SK-N-SH (cell line): ENCODE measurements at regions not wholly inside any gene's neighbourhood (a gene's known extent, or its start where the extent isn't known, plus 50 kb on each side); places are given as distances from the start of the nearest gene placed in this dataset.

Experiments used
- CTCF ChIA-PET: fragments of 300-600, 350-600 bp; formaldehyde crosslinking; extraction: SDS; loops from one replicate; lab custom pipeline; 2021; lab: Yijun Ruan, JAX
- POLR2A ChIA-PET: fragments of 350-600 bp; sonication (Branson Sonifier 250); formaldehyde crosslinking; extraction: SDS; loops from one replicate; lab custom pipeline; 2020; ENCODE audit warnings: antibody characterized with exemption, inconsistent platforms; lab: Yijun Ruan, JAX
- DNase-seq: peaks from one replicate; pipeline ENCODE4 v3.0.0; 2012
- H2AFZ ChIP-seq: fragments of 200-600 bp; sonication (generic); 2 replicates; pipeline ENCODE4 v1.8.1; 2016; ENCODE audit warnings: antibody characterized with exemption, mild to moderate bottlenecking, low read depth
- H3F3A ChIP-seq: fragments of 200-600 bp; sonication (generic); replicated peaks from 2 replicates; pipeline ENCODE3; 2016; ENCODE audit warnings: antibody characterized with exemption, mild to moderate bottlenecking; ENCODE audit not compliant: insufficient read depth
- H3K27ac ChIP-seq, 2 experiments: fragments of 200-500 bp in 1 of 2; fragments of 200-600 bp in 1 of 2; sonication (Bioruptor generic) in 1 of 2; sonication (generic), shearing (Covaris generic) in 1 of 2; 2 replicates each; pipeline versions ENCODE4 v1.5.1 to v1.6.1; 2014 to 2016; ENCODE audit warnings: low read depth in 2 of 2, inconsistent platforms in 1 of 2, low read length in 1 of 2, mild to moderate bottlenecking in 1 of 2, mixed read lengths in 1 of 2
- H3K27me3 ChIP-seq: fragments of 200-600 bp; sonication (generic), shearing (Covaris generic); 2 replicates; pipeline ENCODE4 v1.6.1; 2016; ENCODE audit warnings: mixed run types; ENCODE audit not compliant: insufficient read depth
- H3K36me3 ChIP-seq, 2 experiments: fragments of 200-500 bp in 1 of 2; fragments of 200-600 bp in 1 of 2; sonication (Bioruptor generic) in 1 of 2; sonication (generic) in 1 of 2; replicated peaks in 1 of 2; 2 replicates each; pipeline versions ENCODE3 to v1.5.1; 2014 to 2016; ENCODE audit warnings: low read length in 1 of 2, mild to moderate bottlenecking in 1 of 2; ENCODE audit not compliant: insufficient read depth in 2 of 2, control insufficient read depth in 1 of 2
- H3K4me1 ChIP-seq, 2 experiments: fragments of 200-500 bp in 1 of 2; fragments of 200-600 bp in 1 of 2; sonication (Bioruptor generic) in 1 of 2; sonication (generic), shearing (Covaris generic) in 1 of 2; 2 replicates each; pipeline versions ENCODE4 v1.5.1 to v1.6.1; 2014 to 2016; ENCODE audit warnings: low read depth in 1 of 2, low read length in 1 of 2, mixed run types in 1 of 2; ENCODE audit not compliant: insufficient read depth in 2 of 2, control insufficient read depth in 1 of 2
- H3K4me2 ChIP-seq: fragments of 200-600 bp; sonication (generic), shearing (Covaris generic); 2 replicates; pipeline ENCODE4 v1.6.1; 2017; ENCODE audit warnings: mixed run types
- H3K4me3 ChIP-seq, 2 experiments: fragments of 200-500 bp in 1 of 2; fragments of 200-600 bp in 1 of 2; sonication (Bioruptor generic) in 1 of 2; sonication (generic), shearing (Covaris generic) in 1 of 2; 2 replicates each; pipeline versions ENCODE4 v1.5.1 to v1.8.1; 2014 to 2016; ENCODE audit warnings: low read depth in 2 of 2, inconsistent platforms in 1 of 2, low read length in 1 of 2, mild to moderate bottlenecking in 1 of 2, mixed read lengths in 1 of 2, moderate library complexity in 1 of 2
- H3K79me2 ChIP-seq: fragments of 200-600 bp; sonication (generic); 2 replicates; pipeline ENCODE4 v1.8.1; 2017; ENCODE audit warnings: mild to moderate bottlenecking; ENCODE audit not compliant: insufficient read depth
- H3K9ac ChIP-seq: fragments of 200-600 bp; sonication (generic); 2 replicates; pipeline ENCODE4 v1.6.1; 2017; ENCODE audit warnings: mixed run types
- H3K9me2 ChIP-seq: fragments of 200-600 bp; sonication (generic); 2 replicates; pipeline ENCODE4 v1.6.1; 2017; ENCODE audit warnings: mixed run types
- H3K9me3 ChIP-seq: fragments of 200-600 bp; sonication (generic); 2 replicates; pipeline ENCODE4 v1.6.1; 2017; ENCODE audit warnings: mixed run types, mild to moderate bottlenecking, moderate library complexity
- H4K20me1 ChIP-seq: fragments of 200-600 bp; sonication (generic); 2 replicates; pipeline ENCODE4 v1.6.1; 2017; ENCODE audit warnings: mild to moderate bottlenecking, mixed run types; ENCODE audit not compliant: insufficient read depth
- CTCF ChIP-seq: fragments of 200-600 bp; sonication (generic); IDR thresholded peaks from 2 replicates; pipeline ENCODE4 v1.6.1; 2017; ENCODE audit warnings: antibody characterized with exemption, mild to moderate bottlenecking, moderate library complexity
- EP300 ChIP-seq, 2 experiments: IDR thresholded peaks; 2 replicates each; pipeline versions ENCODE4 v1.4.0 to v1.6.1; 2012; ENCODE audit warnings: borderline replicate concordance in 1 of 2, low read depth in 1 of 2, low read length in 1 of 2
- EZH2phosphoT487 ChIP-seq: fragments of 200-600 bp; sonication (generic); IDR thresholded peaks from 2 replicates; pipeline ENCODE4 v1.6.1; 2017; ENCODE audit warnings: low read depth, mixed run types, mild to moderate bottlenecking, antibody characterized with exemption, moderate library complexity, borderline replicate concordance
- FOSL2 ChIP-seq: IDR thresholded peaks from 2 replicates; pipeline ENCODE4 v1.4.0; 2012; ENCODE audit warnings: low read depth, mild to moderate bottlenecking, moderate library complexity, borderline replicate concordance
- GABPA ChIP-seq: IDR thresholded peaks from 2 replicates; pipeline ENCODE4 v1.4.0; 2012; ENCODE audit warnings: low read depth, mild to moderate bottlenecking
- GATA2 ChIP-seq: sonication (generic); formaldehyde crosslinking; IDR thresholded peaks from 2 replicates; pipeline ENCODE4 v1.5.0; 2020; ENCODE audit warnings: mild to moderate bottlenecking, missing genetic modification reagents
- JUND ChIP-seq: IDR thresholded peaks from 2 replicates; pipeline ENCODE4 v1.4.0; 2012
- MAX ChIP-seq: IDR thresholded peaks from 2 replicates; pipeline ENCODE4 v1.4.0; 2012; ENCODE audit warnings: low read depth
- MXI1 ChIP-seq: IDR thresholded peaks from 2 replicates; pipeline ENCODE4 v1.6.1; 2012; ENCODE audit warnings: mild to moderate bottlenecking, low read depth, low read length, improper control_type of control experiment
- NRF1 ChIP-seq: IDR thresholded peaks from 2 replicates; pipeline ENCODE4 v1.6.1; 2012; ENCODE audit warnings: low read depth, mild to moderate bottlenecking, low read length
- PBX3 ChIP-seq: IDR thresholded peaks from 2 replicates; pipeline ENCODE4; 2012
- RAD21 ChIP-seq: IDR thresholded peaks from 2 replicates; pipeline ENCODE4 v1.6.1; 2012; ENCODE audit warnings: mild to moderate bottlenecking, low read length
- RCOR1 ChIP-seq: fragments of 150-350 bp; IDR thresholded peaks from 2 replicates; pipeline ENCODE4 v1.6.1; 2017; ENCODE audit warnings: antibody characterized with exemption, low read length
- REST ChIP-seq: IDR thresholded peaks from 2 replicates; pipeline ENCODE4 v1.6.1; 2012; ENCODE audit warnings: mild to moderate bottlenecking, low read depth, low read length, moderate library complexity
- RFX5 ChIP-seq: IDR thresholded peaks from 2 replicates; pipeline ENCODE4 v1.6.1; 2012; ENCODE audit warnings: mild to moderate bottlenecking, improper control_type of control experiment, low read length
- SMC3 ChIP-seq: IDR thresholded peaks from 2 replicates; pipeline ENCODE4 v1.6.1; 2012; ENCODE audit warnings: low read depth, low read length, improper control_type of control experiment
- TEAD4 ChIP-seq: IDR thresholded peaks from 2 replicates; pipeline ENCODE4 v1.4.0; 2012; ENCODE audit warnings: mild to moderate bottlenecking, borderline replicate concordance; ENCODE audit not compliant: insufficient read depth
- USF1 ChIP-seq: IDR thresholded peaks from 2 replicates; pipeline ENCODE4 v1.4.0; 2012; ENCODE audit warnings: low read depth, borderline replicate concordance
- YY1 ChIP-seq: IDR thresholded peaks from 2 replicates; pipeline ENCODE4 v1.4.0; 2012; ENCODE audit warnings: low read depth, mild to moderate bottlenecking
- WGBS: methylation state at CpG from one replicate; pipeline ENCODE4 v1.1.6; 2017; ENCODE audit warnings: low lambda C conversion rate; 5-methylcytosine and 5-hydroxymethylcytosine counted together

- ChIA-PET CTCF (no interaction called here), POLR2A (no interaction called here)
Observed at GRCh38 chr5:12277504-12278192, 373.4 kb upstream of the CTNND2 start.

More at GRCh38 chr5:12277504-12278192, 373.4 kb upstream of the CTNND2 start:
- DNase-seq, result no peak
- no peak overlapping the region for H3K4me2 ChIP-seq
- no peaks in the 10 kb centered on the region for H3K27me3 ChIP-seq
- no peaks in the 10 kb centered on the region for H4K20me1 ChIP-seq
- H2AFZ ChIP-seq, result no peak overlapping the region
- H3K79me2 ChIP-seq, result no peaks in the 10 kb centered on the region
- no peaks in the 10 kb centered on the region for H3F3A ChIP-seq
- TF ChIP-seq REST (no peak), GABPA (no peak), MAX (no peak), PBX3 (no peak), USF1 (no peak), YY1 (no peak), NRF1 (no peak), MXI1 (no peak), RCOR1 (no peak), CTCF (no peak), EP300 (IDR thresholded peaks at IDR 0.05; ENCODE audit: borderline replicate concordance in 1 of 2, low read depth in 1 of 2, low read length in 1 of 2) (no peak), GATA2 (no peak), TEAD4 (no peak), FOSL2 (no peak), SMC3 (no peak), EZH2phosphoT487 (no peak), JUND (no peak), RFX5 (no peak), RAD21 (no peak)
- no peaks in the 10 kb centered on the region for H3K9me3 ChIP-seq
- 2% methylated on average over 2 of the region's 2 CpGs for WGBS
- H3K4me1 ChIP-seq, result no peaks in the 10 kb centered on the region
- no peaks in the 10 kb centered on the region for H3K36me3 ChIP-seq
- no peak overlapping the region for H3K9ac ChIP-seq
- no peaks in the 10 kb centered on the region for H3K9me2 ChIP-seq
- no peak overlapping the region for H3K4me3 ChIP-seq
- no peak overlapping the region for H3K27ac ChIP-seq
